ENCODE measurements at regions not wholly inside any gene's neighbourhood (a gene's known extent, or its start where the extent isn't known, plus 50 kb on each side); places are given as distances from the start of the nearest gene placed in this dataset.

GRCh38 chr14:25896777-25897176 lies 701.1 kb downstream of the NOVA1 start:
- TF ChIP-seq POLR2A (IDR thresholded peaks at IDR 0.05; ENCODE audit: low read depth, low read length) (no peak), CTCF (conservative IDR thresholded peaks at IDR 0.05; ENCODE audit: low read depth, low read length) (no peak), RAD21 (IDR thresholded peaks at IDR 0.05; ENCODE audit: low read length) (no peak), NFE2L2 (IDR thresholded peaks at IDR 0.05; ENCODE audit: low read depth, low read length) (no peak), BHLHE40 (IDR thresholded peaks at IDR 0.05; ENCODE audit: low read depth, low read length) (no peak), RFX5 (IDR thresholded peaks at IDR 0.05; ENCODE audit: low read depth, low read length) (no peak), CHD1 (IDR thresholded peaks at IDR 0.05; ENCODE audit: low read depth, low read length) (no peak)
